HG02973 (cell line): ENCODE measurements at regions not wholly inside any gene's neighbourhood (a gene's known extent, or its start where the extent isn't known, plus 50 kb on each side); places are given as distances from the start of the nearest gene placed in this dataset.

ENCODE experiments used
- ATAC-seq: cut with Tn5 transposase; IDR thresholded peaks from one replicate; pipeline ENCODE4 v1.9.1; 2021; ENCODE audit warnings: moderate library complexity; ENCODE audit not compliant: unreplicated experiment

DNA sequence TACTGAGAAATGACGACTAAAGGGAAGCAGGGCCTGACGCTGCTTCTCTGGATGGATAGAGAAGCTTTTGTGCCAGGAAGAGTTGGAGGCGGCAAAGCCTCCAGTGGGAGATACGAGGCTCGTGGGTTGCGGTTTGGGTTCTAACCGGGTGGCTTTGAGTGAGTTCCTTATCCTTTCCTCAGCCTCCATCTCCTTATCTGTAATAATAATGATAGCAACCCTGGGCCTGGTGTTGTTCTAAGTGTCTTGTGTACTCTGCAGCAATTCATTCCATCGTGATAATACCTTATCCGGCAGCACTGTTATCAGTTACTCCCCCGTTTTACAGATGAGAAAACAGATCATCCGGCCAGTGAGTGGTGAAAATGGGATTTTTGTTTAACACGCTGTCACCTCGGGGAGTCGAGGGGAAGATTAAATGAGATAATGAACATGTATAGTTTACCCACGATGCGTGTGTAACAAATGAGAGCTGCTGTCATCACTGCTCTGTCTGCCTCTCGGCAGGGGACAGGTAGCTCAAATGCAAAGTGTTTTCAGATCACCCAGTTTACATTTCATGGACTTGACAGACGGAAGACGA is 52.0 kb upstream of the LHX1 start:
- no peak for ATAC-seq

DNA sequence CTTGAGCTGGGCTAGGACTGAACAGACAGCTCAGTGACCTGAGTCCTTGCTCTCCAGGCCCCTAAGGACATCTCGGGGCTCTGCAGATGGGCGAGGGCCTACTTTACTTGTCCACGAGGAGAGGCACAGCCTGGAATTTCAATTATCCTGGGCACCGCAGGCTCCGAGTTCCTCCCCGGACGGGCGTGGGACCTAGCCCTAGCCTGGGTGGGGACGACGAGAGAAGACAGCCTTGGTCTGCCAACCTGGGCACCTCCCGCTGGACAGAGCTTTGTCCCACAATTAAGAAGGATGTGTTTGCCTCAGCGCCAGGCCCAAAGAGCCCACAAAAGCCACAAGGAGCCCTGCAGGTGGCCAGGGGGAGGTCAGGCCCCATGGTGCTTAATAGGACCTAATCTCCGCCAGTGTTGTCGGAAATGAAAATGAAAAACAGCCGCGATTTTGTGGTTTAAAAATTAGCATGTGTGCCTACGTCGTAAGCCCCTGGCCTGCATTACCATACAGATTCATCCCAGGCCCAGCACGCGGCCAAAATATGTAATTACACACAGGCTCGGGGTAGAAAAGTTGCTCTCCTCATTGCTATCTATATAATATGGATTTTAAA is 51.4 kb upstream of the LHX1 start:
- no peak for ATAC-seq
